Posterior vena cava (tissue), 2 donors: ENCODE measurements at regions not wholly inside any gene's neighbourhood (a gene's known extent, or its start where the extent isn't known, plus 50 kb on each side); places are given as distances from the start of the nearest gene placed in this dataset.

Experiments used
- DNase-seq: peaks from one replicate; pipeline ENCODE4 v3.0.0-alpha.2; 2020; ENCODE audit warnings: low spot score
- intact Hi-C, 2 donors: fragments of 100-400 bp; cut with DNase I; formaldehyde crosslinking; loops; one replicate each; pipeline versions ENCODE4 v1.14.1 to v1.14.2; 2022 to 2023
- donor health status: DM: yes; HTN: yes; CAD: no.
- donor health status: DM: yes; HTN: yes; CAD: no.

- intact Hi-C loops, result no loop called here
- no peak for DNase-seq
These were observed 287.3 kb upstream of the SETBP1 start for GRCh38 chr18:44393406-44393805.

GRCh38 chr18:44396550-44396949 is 284.1 kb upstream of the SETBP1 start:
- no peak for DNase-seq
- intact Hi-C loops, result no loop called here

GRCh38 chr18:44409071-44409470 is 271.6 kb upstream of the SETBP1 start:
- intact Hi-C loops, result no loop called here
- no peak for DNase-seq

- DNase-seq, result no peak
- intact Hi-C loops, result no loop called here
These were observed 271.2 kb upstream of the SETBP1 start for GRCh38 chr18:44409515-44409914.

GRCh38 chr18:44410740-44411139 is 269.9 kb upstream of the SETBP1 start:
- DNase-seq, result no peak
- intact Hi-C loops, result no loop called here

- DNase-seq, result no peak
- intact Hi-C loops, result no loop called here
These were observed 269.3 kb upstream of the SETBP1 start for GRCh38 chr18:44411262-44411905.

- intact Hi-C loops, result no loop called here
- no peak for DNase-seq
These were observed 268.7 kb upstream of the SETBP1 start for GRCh38 chr18:44411976-44412375.

GRCh38 chr18:44423814-44424644 is 256.7 kb upstream of the SETBP1 start:
- intact Hi-C loops, result no loop called here

GRCh38 chr18:44424645-44425035 is 256.0 kb upstream of the SETBP1 start:
- intact Hi-C loops, result no loop called here
- no peak for DNase-seq

More at GRCh38 chr18:44423814-44424644, 256.7 kb upstream of the SETBP1 start:
- DNase-seq, result no peak

GRCh38 chr18:44425161-44425560 is 255.5 kb upstream of the SETBP1 start:
- intact Hi-C loops, result no loop called here
- no peak for DNase-seq

GRCh38 chr18:44437603-44438002 is 243.1 kb upstream of the SETBP1 start:
- intact Hi-C loops, result no loop called here
- no peak for DNase-seq

- intact Hi-C loops, result no loop called here
- no peak for DNase-seq
These were observed 230.5 kb upstream of the SETBP1 start for GRCh38 chr18:44450226-44450625.

GRCh38 chr18:44452346-44452745 is 228.3 kb upstream of the SETBP1 start:
- DNase-seq, result no peak
- intact Hi-C loops, result no loop called here

GRCh38 chr18:44453505-44453904 is 227.2 kb upstream of the SETBP1 start:
- intact Hi-C loops, result no loop called here
- DNase-seq, result no peak

- intact Hi-C loops, result no loop called here
- no peak for DNase-seq
These were observed 221.9 kb upstream of the SETBP1 start for GRCh38 chr18:44458777-44459176.

- intact Hi-C loops, result no loop called here
- no peak for DNase-seq
These were observed 216.1 kb upstream of the SETBP1 start for GRCh38 chr18:44464398-44465180.

- no peak for DNase-seq
- intact Hi-C loops, result no loop called here
These were observed 215.3 kb upstream of the SETBP1 start for GRCh38 chr18:44465381-44465841.

GRCh38 chr18:44466997-44467396 is 213.7 kb upstream of the SETBP1 start:
- intact Hi-C loops, result no loop called here
- DNase-seq, result no peak

GRCh38 chr18:44467718-44468117 is 213.0 kb upstream of the SETBP1 start:
- intact Hi-C loops, result no loop called here

GRCh38 chr18:44473394-44474066 is 207.2 kb upstream of the SETBP1 start:
- no peak for DNase-seq
- intact Hi-C loops, result no loop called here

More at GRCh38 chr18:44467718-44468117, 213.0 kb upstream of the SETBP1 start:
- no peak for DNase-seq
